ENCODE measurements at regions not wholly inside any gene's neighbourhood (a gene's known extent, or its start where the extent isn't known, plus 50 kb on each side); places are given as distances from the start of the nearest gene placed in this dataset.

DNA sequence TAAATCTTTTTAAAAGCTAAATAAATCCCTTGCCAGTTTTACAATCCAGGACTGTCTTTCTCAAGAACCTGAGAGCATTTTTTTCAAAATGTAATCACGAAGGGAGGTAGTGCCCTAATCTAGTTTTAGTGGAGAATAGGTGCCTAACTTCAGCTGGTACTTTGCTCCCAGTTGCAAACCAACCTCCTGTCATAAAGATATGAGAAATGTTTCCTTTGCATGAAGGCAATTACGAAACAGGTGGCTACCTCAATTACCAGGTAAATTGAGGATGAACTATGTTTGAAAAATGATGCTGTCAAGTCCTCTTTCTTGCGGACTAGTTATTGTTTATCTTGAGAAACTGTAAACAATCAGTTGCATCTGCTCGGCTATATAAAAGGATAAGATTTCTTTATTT, 437.9 kb downstream of the DAD1 start (continued):
- TF ChIP-seq, protein P1, sequence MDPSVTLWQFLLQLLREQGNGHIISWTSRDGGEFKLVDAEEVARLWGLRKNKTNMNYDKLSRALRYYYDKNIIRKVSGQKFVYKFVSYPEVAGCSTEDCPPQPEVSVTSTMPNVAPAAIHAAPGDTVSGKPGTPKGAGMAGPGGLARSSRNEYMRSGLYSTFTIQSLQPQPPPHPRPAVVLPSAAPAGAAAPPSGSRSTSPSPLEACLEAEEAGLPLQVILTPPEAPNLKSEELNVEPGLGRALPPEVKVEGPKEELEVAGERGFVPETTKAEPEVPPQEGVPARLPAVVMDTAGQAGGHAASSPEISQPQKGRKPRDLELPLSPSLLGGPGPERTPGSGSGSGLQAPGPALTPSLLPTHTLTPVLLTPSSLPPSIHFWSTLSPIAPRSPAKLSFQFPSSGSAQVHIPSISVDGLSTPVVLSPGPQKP (IDR thresholded peaks at IDR 0.05; ENCODE audit: low read depth, low read length) = no peak

DNA sequence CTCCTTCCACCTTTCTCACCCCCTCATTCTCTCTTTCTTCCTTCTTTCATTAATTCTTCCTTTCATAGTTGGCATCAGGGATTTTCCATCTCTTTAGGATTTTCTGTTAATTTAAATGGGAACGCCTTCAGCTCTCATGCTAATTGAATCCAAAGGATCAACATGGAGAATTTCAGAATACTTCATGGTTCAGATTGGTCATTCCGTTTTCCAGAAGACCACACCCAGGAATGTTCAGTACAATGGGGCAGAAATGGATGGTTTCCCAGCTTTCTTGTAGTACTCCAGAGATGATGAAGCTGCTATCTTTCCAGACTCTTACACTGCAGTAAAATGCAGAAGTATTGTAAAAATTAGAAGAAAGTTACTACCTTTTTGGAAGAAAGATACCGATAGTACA, 440.0 kb downstream of the DAD1 start:
- Histone ChIP-seq H3K9me3 (no peaks in the 10 kb centered on the region), H3K27ac (no peak overlapping the region), H3K4me3 (no peak overlapping the region), H3K4me2 (no peak overlapping the region), H3K4me1 (no peaks in the 10 kb centered on the region)
- POLR2A ChIA-PET = no interaction called here
- FAIRE-seq (no peak), ATAC-seq (no peak), DNase-seq (ENCODE audit: low read depth in 1 of 2, low spot score in 1 of 2) (no peak)
- no peak for TF ChIP-seq HOXB13 (CRISPR knock-in tag; IDR thresholded peaks at IDR 0.05; ENCODE audit: low read depth)
- no peak for TF ChIP-seq CHD4 (IDR thresholded peaks at IDR 0.05; ENCODE audit: borderline replicate concordance)
- 13% methylated on average over 3 of the region's 3 CpGs for WGBS (ENCODE audit: missing lambda C conversion rate)
- CTCF ChIA-PET = interaction anchor here (1.0 to 1.3 kb wide), 3 partner anchors 37 to 231 kb away, joined by 3 read pairs; no protein-coding TSS in a partner anchor

DNA sequence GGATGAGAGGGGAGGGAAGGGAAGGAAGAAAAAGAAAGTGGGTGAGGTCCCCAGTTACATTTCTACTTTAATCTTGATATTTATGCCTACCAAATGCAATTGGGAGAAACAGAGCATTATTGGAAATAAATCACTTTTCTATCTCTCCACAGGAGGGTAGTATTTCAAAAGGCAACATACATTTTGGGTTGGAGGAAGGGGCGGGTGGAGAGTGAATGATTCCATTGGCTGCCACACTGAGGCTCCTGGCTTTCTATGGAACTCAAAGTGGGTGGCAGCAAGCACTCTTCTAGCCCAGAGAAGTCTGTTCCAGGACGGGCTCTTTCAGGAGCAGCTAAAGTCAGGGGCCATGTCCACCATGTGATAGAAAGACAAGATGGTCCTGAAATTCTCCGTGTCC, 441.3 kb downstream of the DAD1 start:
- Histone ChIP-seq H3K4me2 (no peak overlapping the region), H3K9me3 (no peaks in the 10 kb centered on the region), H3K4me3 (no peak overlapping the region), H3K27ac (no peak overlapping the region), H3K4me1 (no peaks in the 10 kb centered on the region)
- DNase-seq (ENCODE audit: low read depth in 1 of 2, low spot score in 1 of 2) (no peak), ATAC-seq (no peak), FAIRE-seq (no peak)
- CTCF ChIA-PET = no interaction called here
- POLR2A ChIA-PET = no interaction called here
- WGBS (ENCODE audit: missing lambda C conversion rate) = 28% methylated on average over 3 of the region's 3 CpGs
- TF ChIP-seq, protein P2, sequence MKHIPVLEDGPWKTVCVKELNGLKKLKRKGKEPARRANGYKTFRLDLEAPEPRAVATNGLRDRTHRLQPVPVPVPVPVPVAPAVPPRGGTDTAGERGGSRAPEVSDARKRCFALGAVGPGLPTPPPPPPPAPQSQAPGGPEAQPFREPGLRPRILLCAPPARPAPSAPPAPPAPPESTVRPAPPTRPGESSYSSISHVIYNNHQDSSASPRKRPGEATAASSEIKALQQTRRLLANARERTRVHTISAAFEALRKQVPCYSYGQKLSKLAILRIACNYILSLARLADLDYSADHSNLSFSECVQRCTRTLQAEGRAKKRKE (CRISPR knock-in tag; IDR thresholded peaks at IDR 0.05; ENCODE audit: low read depth) = no peak
- TF ChIP-seq CHD2 (IDR thresholded peaks at IDR 0.05; ENCODE audit: low read length, partially characterized antibody) (no peak), NR3C1 (IDR thresholded peaks at IDR 0.05) (no peak), FOSB (CRISPR knock-in tag; IDR thresholded peaks at IDR 0.05) (no peak), HDAC2 (IDR thresholded peaks at IDR 0.05) (no peak), ZNF302 (CRISPR knock-in tag; IDR thresholded peaks at IDR 0.05) (no peak), GATA3 (IDR thresholded peaks at IDR 0.05; ENCODE audit: borderline replicate concordance) (no peak), FOSL2 (IDR thresholded peaks at IDR 0.05) (no peak), FOSL2 (CRISPR knock-in tag; IDR thresholded peaks at IDR 0.05) (no peak), TFCP2L1 (CRISPR knock-in tag; IDR thresholded peaks at IDR 0.05) (no peak), BHLHE40 (IDR thresholded peaks at IDR 0.05; ENCODE audit: low read depth, low read length) (no peak), RCOR1 (IDR thresholded peaks at IDR 0.05; ENCODE audit: low read depth, low read length) (no peak)
- TF ChIP-seq, protein P3, sequence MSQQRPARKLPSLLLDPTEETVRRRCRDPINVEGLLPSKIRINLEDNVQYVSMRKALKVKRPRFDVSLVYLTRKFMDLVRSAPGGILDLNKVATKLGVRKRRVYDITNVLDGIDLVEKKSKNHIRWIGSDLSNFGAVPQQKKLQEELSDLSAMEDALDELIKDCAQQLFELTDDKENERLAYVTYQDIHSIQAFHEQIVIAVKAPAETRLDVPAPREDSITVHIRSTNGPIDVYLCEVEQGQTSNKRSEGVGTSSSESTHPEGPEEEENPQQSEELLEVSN (IDR thresholded peaks at IDR 0.05; ENCODE audit: borderline replicate concordance, low read depth) = no peak
- TF ChIP-seq, protein P4, sequence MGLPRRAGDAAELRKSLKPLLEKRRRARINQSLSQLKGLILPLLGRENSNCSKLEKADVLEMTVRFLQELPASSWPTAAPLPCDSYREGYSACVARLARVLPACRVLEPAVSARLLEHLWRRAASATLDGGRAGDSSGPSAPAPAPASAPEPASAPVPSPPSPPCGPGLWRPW (IDR thresholded peaks at IDR 0.05) = no peak
- TF ChIP-seq, protein P5, sequence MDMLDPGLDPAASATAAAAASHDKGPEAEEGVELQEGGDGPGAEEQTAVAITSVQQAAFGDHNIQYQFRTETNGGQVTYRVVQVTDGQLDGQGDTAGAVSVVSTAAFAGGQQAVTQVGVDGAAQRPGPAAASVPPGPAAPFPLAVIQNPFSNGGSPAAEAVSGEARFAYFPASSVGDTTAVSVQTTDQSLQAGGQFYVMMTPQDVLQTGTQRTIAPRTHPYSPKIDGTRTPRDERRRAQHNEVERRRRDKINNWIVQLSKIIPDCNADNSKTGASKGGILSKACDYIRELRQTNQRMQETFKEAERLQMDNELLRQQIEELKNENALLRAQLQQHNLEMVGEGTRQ (IDR thresholded peaks at IDR 0.05) = no peak

DNA sequence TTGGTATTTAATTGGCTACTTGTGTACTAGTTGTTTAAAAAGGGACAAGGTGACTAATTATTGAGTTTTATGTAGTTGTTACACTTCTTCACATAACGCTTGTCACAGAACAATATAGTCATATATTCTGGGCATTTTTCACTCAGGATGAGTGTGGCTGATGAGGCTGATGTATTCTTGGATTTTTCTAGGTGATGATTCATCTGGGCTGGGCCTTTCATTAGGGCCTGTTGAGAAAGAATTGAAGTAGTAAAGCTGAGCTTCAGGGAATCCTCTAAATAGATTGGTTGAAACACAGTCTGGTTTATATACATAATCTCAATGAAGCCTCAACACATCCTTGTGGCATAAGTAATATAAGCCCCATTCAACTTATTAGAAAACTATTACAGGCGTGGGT, 445.7 kb downstream of the DAD1 start:
- POLR2A ChIA-PET = no interaction called here

More for the DNA sequence above, 445.7 kb downstream of the DAD1 start:
- DNase-seq (ENCODE audit: low read depth in 1 of 2, low spot score in 1 of 2) = no peak
- no peak for TF ChIP-seq EP300 (IDR thresholded peaks at IDR 0.05)
- TF ChIP-seq MAFK (IDR thresholded peaks at IDR 0.05; ENCODE audit: partially characterized antibody) = no peak
- TF ChIP-seq, protein P6, sequence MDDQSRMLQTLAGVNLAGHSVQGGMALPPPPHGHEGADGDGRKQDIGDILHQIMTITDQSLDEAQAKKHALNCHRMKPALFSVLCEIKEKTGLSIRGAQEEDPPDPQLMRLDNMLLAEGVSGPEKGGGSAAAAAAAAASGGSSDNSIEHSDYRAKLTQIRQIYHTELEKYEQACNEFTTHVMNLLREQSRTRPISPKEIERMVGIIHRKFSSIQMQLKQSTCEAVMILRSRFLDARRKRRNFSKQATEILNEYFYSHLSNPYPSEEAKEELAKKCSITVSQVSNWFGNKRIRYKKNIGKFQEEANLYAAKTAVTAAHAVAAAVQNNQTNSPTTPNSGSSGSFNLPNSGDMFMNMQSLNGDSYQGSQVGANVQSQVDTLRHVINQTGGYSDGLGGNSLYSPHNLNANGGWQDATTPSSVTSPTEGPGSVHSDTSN (IDR thresholded peaks at IDR 0.05) = no peak
- no peak for TF ChIP-seq BHLHE40 (IDR thresholded peaks at IDR 0.05; ENCODE audit: low read depth, low read length)
- TF ChIP-seq SREBF2 (IDR thresholded peaks at IDR 0.05) = no peak
- TF ChIP-seq HOXB13 (CRISPR knock-in tag; IDR thresholded peaks at IDR 0.05; ENCODE audit: low read depth) = no peak
- TF ChIP-seq CHD4 (IDR thresholded peaks at IDR 0.05; ENCODE audit: borderline replicate concordance) = no peak
- TF ChIP-seq PHF8 (IDR thresholded peaks at IDR 0.05; ENCODE audit: borderline replicate concordance, low read depth) = no peak
- no peak for TF ChIP-seq NR3C1 (IDR thresholded peaks at IDR 0.05)
- no peak for TF ChIP-seq ESRRA (IDR thresholded peaks at IDR 0.05; ENCODE audit: borderline replicate concordance, low read length)
- no peak for TF ChIP-seq HDAC2 (IDR thresholded peaks at IDR 0.05)
- TF ChIP-seq EHF (CRISPR knock-in tag; IDR thresholded peaks at IDR 0.05) = no peak
- TF ChIP-seq NFE2L2 (conservative IDR thresholded peaks at IDR 0.05; ENCODE audit: low read length) = no peak
- no peak for TF ChIP-seq ZC3H11A (IDR thresholded peaks at IDR 0.05)
- no peak for TF ChIP-seq SMC3 (IDR thresholded peaks at IDR 0.05)
- TF ChIP-seq RAD21 (conservative IDR thresholded peaks at IDR 0.05 in 1 of 2, IDR thresholded peaks at IDR 0.05 in 1 of 2) = no peak
- TF ChIP-seq CBX8 (IDR thresholded peaks at IDR 0.05) = no peak; the same call in 1 of the 2 replicates
- CTCF ChIA-PET = interaction anchor here (0.5 to 1.7 kb wide), 2 partner anchors 36 to 515 kb away, joined by 3 to 5 read pairs; no protein-coding TSS in a partner anchor
- H3K27ac ChIP-seq = no peak overlapping the region
- H3K4me1 ChIP-seq = no peaks in the 10 kb centered on the region
- no peak overlapping the region for H3K4me2 ChIP-seq
- no peaks in the 10 kb centered on the region for H3K9me3 ChIP-seq
- FAIRE-seq = no peak
- H3K4me3 ChIP-seq = no peak overlapping the region
- ATAC-seq = no peak
- 24% methylated on average over 2 of the region's 2 CpGs for WGBS (ENCODE audit: missing lambda C conversion rate)
